ENCODE measurements at regions not wholly inside any gene's neighbourhood (a gene's known extent, or its start where the extent isn't known, plus 50 kb on each side); places are given as distances from the start of the nearest gene placed in this dataset.

DNA sequence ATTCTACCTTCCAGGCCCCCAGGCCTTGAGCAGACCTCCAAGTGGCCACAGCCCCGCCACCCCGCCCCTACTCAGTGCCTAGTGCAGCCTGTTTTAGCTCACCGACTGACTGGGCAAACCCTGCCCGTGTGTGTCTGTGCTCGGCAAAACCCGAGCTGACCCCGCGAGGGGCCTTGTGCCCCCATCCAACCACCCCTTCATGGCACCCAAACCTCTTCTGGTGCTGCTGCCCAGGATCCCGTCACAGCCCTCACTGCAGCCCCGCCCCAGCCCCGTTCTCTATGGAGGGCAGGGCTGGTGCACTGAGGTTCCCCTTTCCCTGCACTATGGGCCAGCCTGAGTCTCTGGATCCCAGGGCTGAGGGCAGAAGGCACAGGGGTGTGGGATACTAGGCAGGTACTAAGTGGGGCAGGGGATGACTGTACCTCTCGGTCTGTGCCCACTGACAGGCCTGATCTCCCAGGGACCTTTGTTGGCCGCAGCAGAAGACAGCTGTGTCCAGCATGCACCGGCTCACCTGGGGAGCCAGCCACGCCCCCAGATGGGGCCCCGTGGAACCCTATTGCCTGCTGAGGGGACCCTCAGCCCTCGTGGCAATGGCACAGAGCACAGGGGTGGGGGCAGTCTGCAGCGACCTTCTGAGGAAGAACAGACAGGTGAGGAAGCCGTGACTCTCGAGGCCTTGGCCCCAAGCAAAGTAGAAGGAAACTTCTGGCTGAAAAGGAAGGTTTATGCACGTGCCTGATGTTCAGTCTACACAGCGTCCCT is 69.9 kb upstream of the OTOS start:
- no peak for DNase-seq (ENCODE audit: low spot score)
- no peaks in the 10 kb centered on the region for H3K9me3 ChIP-seq
- H3K27me3 ChIP-seq: no peaks in the 10 kb centered on the region
- H3K4me1 ChIP-seq: no peaks in the 10 kb centered on the region
- TF ChIP-seq CTCF (IDR thresholded peaks at IDR 0.05): no peak
- H3K36me3 ChIP-seq: no peaks in the 10 kb centered on the region
- H3K4me3 ChIP-seq: no peak overlapping the region
- H3K27ac ChIP-seq: no peak overlapping the region

- Histone ChIP-seq H3K4me1 (no peaks in the 10 kb centered on the region), H3K4me3 (no peak overlapping the region), H3K27me3 (no peaks in the 10 kb centered on the region), H3K9me3 (no peaks in the 10 kb centered on the region), H3K27ac (no peak overlapping the region), H3K36me3 (no peaks in the 10 kb centered on the region)
- no peak for DNase-seq (ENCODE audit: low spot score)
- TF ChIP-seq CTCF (IDR thresholded peaks at IDR 0.05): no peak
Observed at GRCh38 chr2:240211096-240211495, 70.6 kb upstream of the OTOS start.

GRCh38 chr2:240211598-240212424 is 71.4 kb upstream of the OTOS start:
- no peak for TF ChIP-seq CTCF (IDR thresholded peaks at IDR 0.05)
- H3K9me3 ChIP-seq: no peaks in the 10 kb centered on the region
- H3K27me3 ChIP-seq: no peaks in the 10 kb centered on the region
- H3K4me1 ChIP-seq: no peaks in the 10 kb centered on the region
- no peak overlapping the region for H3K27ac ChIP-seq
- no peaks in the 10 kb centered on the region for H3K36me3 ChIP-seq
- DNase-seq (ENCODE audit: low spot score): no peak
- no peak overlapping the region for H3K4me3 ChIP-seq

DNA sequence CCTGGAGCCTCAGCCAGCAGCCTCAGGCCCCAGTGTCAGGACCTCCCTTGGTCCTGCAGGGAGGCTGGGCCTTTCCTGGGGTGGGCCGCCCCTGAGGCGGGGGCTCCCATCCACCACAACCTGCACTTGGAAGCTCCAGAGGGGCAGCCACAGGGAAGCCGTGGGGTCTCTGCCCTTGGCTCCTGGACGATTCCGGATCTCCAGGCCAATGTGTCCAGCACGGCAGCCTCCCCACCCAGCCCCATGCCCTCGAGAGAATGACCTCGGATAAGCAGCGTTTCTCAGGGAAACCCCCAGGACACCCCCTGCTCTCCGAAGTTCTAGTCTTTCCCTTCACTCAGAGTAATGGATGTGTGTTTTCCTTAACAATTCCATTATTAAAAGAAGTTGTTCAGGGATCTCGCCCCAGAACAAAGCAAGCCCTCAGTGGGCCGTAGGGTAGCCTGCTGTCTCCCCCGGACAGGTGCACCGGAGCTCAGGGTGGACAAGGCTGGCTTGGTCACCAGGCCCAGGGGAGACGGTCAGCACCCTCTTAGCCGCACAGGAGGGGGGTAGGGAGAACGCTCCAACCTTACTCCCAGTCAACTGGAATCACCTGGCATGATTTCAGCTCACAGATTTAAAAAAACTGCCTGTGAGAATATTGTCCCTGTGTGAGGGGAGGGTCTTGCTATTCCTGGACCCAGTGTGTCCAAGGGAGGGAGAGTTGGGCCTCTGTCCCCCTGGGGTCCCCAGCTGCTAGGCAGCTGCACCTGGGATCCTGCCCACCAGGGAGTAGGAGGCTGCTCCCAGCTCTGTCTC is 72.2 kb upstream of the OTOS start:
- no peak for TF ChIP-seq CTCF (IDR thresholded peaks at IDR 0.05)
- no peak overlapping the region for H3K4me3 ChIP-seq
- H3K4me1 ChIP-seq: no peaks in the 10 kb centered on the region
- DNase-seq (ENCODE audit: low spot score): no peak
- no peaks in the 10 kb centered on the region for H3K27me3 ChIP-seq
- H3K9me3 ChIP-seq: no peaks in the 10 kb centered on the region
- no peaks in the 10 kb centered on the region for H3K36me3 ChIP-seq
- H3K27ac ChIP-seq: no peak overlapping the region

DNA sequence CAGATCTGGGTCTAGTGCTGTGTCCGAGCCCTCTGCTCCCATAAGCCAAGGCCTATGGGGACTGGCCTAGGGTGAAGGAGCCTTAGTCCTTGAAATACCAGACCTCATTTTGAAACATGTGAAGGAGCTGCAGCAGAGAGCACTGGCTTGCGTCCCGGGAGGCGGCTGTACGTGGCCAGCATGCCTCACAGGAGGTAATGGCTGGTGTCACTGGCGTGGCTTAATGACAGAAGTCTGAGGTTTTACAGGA is 72.7 kb upstream of the OTOS start:
- no peaks in the 10 kb centered on the region for H3K9me3 ChIP-seq
- no peaks in the 10 kb centered on the region for H3K4me1 ChIP-seq
- no peaks in the 10 kb centered on the region for H3K36me3 ChIP-seq
- no peak for DNase-seq (ENCODE audit: low spot score)
- TF ChIP-seq CTCF (IDR thresholded peaks at IDR 0.05): no peak
- no peak overlapping the region for H3K27ac ChIP-seq
- H3K4me3 ChIP-seq: no peak overlapping the region
- H3K27me3 ChIP-seq: no peaks in the 10 kb centered on the region

All from right atrium auricular region (tissue), 2 donors.